Left lung (tissue), 4 donors: ENCODE measurements at regions not wholly inside any gene's neighbourhood (a gene's known extent, or its start where the extent isn't known, plus 50 kb on each side); places are given as distances from the start of the nearest gene placed in this dataset.

Source experiments
- ATAC-seq: fragments of 200-7000 bp; cut with Tn5 transposase; one replicate; pipeline ENCODE4 v1.9.1; 2020; ENCODE audit warnings: moderate library complexity
- DNase-seq, 4 donors: peaks; one replicate each; pipeline ENCODE4 v3.0.0-alpha.2; 2013 to 2020
- H3K27ac ChIP-seq, 2 donors: fragments of 200-600 bp; sonication (generic) in 1 of 2; one replicate each; pipeline versions ENCODE4 v1.5.0 to v1.8.0; 2020 to 2021
- H3K27me3 ChIP-seq, 2 donors: fragments of 200-600 bp; sonication (generic) in 1 of 2; one replicate each; pipeline versions ENCODE4 v1.5.0 to v1.8.0; 2020 to 2021
- H3K36me3 ChIP-seq, 2 donors: fragments of 200-600 bp; sonication (generic) in 1 of 2; one replicate each; pipeline versions ENCODE4 v1.5.0 to v1.8.0; 2020 to 2021
- H3K4me1 ChIP-seq, 2 donors: fragments of 200-600 bp; one replicate each; pipeline ENCODE4 v1.8.0; 2021
- H3K4me3 ChIP-seq, 2 donors: fragments of 200-600 bp; sonication (generic) in 1 of 2; one replicate each; pipeline versions ENCODE4 v1.5.0 to v1.8.0; 2020 to 2021; ENCODE audit warnings: mild to moderate bottlenecking in 1 of 2
- H3K9me3 ChIP-seq, 2 donors: fragments of 200-600 bp; sonication (generic) in 1 of 2; one replicate each; pipeline versions ENCODE4 v1.5.0 to v1.8.0; 2020 to 2021
- intact Hi-C, 2 donors: fragments of 100-400 bp; cut with DNase I; formaldehyde crosslinking; loops; one replicate each; pipeline versions ENCODE4 v1.11.2 to v1.14.2; 2022
- TF ChIP-seq, protein P1 (sequence below), 2 donors: fragments of 200-600 bp; sonication (generic) in 1 of 2; IDR thresholded peaks; one replicate each; pipeline versions ENCODE4 v1.5.0 to v1.8.0; 2021; ENCODE audit warnings: antibody characterized with exemption in 2 of 2
- donor health status: DM: no; HTN: yes; CAD: no.
- donor health status: DM: no; HTN: no; CAD: no.

DNA sequence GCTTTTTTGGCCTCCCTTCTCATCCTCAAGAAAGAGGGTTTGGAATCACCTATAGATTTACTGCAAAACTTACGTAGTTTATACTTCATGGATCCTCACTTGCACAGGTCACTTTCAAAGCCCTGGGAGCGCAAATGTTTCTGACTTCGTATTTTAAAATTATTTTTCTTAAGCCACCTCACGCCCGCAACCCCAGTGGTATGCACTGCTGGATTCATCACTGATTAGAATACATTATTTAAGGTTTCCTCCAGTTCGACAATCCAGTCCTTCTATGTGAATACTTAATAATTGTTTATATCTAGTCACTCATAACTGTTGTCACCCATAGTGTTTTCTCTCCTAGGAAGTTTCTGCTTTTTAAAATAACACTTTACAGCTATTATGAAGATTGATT lies 339.9 kb downstream of the CHL1 start:
- Histone ChIP-seq H3K27me3 (peaks cover 0 to 8% of the 10 kb centered on the region in 2 donors), H3K36me3 (no peaks in the 10 kb centered on the region), H3K9me3 (peaks cover 0 to 28% of the 10 kb centered on the region in 2 donors), H3K4me3 (peak overlapping the region; percentile 22 to 29), H3K27ac (no peak overlapping the region), H3K4me1 (no peaks in the 10 kb centered on the region)
- DNase-seq (no peak), ATAC-seq (peak; percentile 23)
- TF ChIP-seq, protein P1, sequence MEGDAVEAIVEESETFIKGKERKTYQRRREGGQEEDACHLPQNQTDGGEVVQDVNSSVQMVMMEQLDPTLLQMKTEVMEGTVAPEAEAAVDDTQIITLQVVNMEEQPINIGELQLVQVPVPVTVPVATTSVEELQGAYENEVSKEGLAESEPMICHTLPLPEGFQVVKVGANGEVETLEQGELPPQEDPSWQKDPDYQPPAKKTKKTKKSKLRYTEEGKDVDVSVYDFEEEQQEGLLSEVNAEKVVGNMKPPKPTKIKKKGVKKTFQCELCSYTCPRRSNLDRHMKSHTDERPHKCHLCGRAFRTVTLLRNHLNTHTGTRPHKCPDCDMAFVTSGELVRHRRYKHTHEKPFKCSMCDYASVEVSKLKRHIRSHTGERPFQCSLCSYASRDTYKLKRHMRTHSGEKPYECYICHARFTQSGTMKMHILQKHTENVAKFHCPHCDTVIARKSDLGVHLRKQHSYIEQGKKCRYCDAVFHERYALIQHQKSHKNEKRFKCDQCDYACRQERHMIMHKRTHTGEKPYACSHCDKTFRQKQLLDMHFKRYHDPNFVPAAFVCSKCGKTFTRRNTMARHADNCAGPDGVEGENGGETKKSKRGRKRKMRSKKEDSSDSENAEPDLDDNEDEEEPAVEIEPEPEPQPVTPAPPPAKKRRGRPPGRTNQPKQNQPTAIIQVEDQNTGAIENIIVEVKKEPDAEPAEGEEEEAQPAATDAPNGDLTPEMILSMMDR (IDR thresholded peaks at IDR 0.05), result no peak
- intact Hi-C loops, result no loop called here

DNA sequence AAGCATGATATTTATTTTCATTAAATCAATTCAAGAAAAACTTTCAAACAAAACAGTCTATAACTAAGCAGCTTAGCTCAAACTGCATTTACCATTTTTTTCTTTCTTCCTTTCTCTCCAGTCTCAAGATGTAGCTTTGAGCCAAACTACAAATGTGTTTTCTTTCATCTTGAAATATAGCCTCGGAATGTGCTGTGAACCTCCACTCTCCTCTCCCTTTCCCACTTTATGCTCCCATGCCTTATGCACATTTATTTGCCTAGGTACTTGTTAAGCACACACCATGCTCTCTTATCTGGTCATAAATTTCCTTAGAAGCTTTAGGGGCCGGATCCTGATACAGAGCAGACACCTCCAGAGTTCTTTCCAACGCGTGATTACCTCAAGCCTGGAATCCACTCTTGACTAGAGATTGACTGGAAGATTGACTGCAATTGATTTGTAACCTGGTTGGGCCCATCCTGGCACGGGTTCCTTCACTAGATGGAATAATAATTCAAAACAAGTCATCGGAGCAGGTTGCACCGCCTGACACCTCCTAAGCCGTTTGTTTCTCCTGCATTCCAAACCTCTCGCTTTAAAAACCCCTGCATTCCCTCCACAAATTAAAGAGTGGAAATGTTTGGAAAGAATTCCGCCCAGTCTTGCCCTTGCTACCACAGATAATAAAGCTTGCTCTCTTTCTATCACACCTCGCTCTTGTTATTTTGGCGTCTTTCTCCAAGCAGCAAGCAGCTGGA lies 344.7 kb downstream of the CHL1 start:
- Histone ChIP-seq H3K36me3 (no peaks in the 10 kb centered on the region), H3K27me3 (peaks cover 0 to 3% of the 10 kb centered on the region in 2 donors), H3K9me3 (peaks cover 0 to 2% of the 10 kb centered on the region in 2 donors), H3K4me3 (no peak overlapping the region), H3K4me1 (no peaks in the 10 kb centered on the region), H3K27ac (no peak overlapping the region)
- ATAC-seq, result no peak
- TF ChIP-seq, protein P1 (IDR thresholded peaks at IDR 0.05), result no peak
- peak in 1 of 4 donors; percentile 48 for DNase-seq
- intact Hi-C loops, result no loop called here

DNA sequence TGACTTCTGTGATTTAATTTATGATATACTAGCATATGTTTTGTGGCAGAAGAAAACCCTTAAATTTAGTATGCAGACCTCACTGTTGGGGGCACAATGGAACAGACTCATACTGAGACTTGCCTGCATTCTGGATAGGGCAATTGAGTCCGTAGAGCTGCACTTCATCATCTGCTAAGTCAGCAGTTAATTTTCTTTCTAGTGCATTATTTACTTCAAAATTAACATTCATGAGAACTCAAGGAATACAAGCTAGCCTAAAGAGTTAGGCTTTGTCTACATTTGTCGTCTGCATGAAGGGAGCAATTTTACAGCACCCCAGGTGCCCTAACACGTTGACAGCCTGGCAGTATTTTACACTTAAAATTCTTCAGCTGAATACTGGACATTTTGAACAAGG lies 345.5 kb downstream of the CHL1 start:
- DNase-seq (no peak), ATAC-seq (no peak)
- TF ChIP-seq, protein P1 (IDR thresholded peaks at IDR 0.05), result no peak
- H3K27ac ChIP-seq, result no peak overlapping the region
- no peaks in the 10 kb centered on the region for H3K27me3 ChIP-seq
- H3K4me3 ChIP-seq, result no peak overlapping the region
- peaks cover 0 to 2% of the 10 kb centered on the region in 2 donors for H3K9me3 ChIP-seq
- intact Hi-C loops, result no loop called here
- no peaks in the 10 kb centered on the region for H3K36me3 ChIP-seq
- H3K4me1 ChIP-seq, result no peaks in the 10 kb centered on the region

- Histone ChIP-seq H3K9me3 (no peaks in the 10 kb centered on the region), H3K27me3 (no peaks in the 10 kb centered on the region), H3K4me3 (no peak overlapping the region), H3K27ac (no peak overlapping the region), H3K4me1 (no peaks in the 10 kb centered on the region), H3K36me3 (no peaks in the 10 kb centered on the region)
- no peak for DNase-seq
- no peak for ATAC-seq
- TF ChIP-seq, protein P1 (IDR thresholded peaks at IDR 0.05), result no peak
- intact Hi-C loops, result no loop called here
Measured at GRCh38 chr3:549636-550035, 353.1 kb downstream of the CHL1 start.

DNA sequence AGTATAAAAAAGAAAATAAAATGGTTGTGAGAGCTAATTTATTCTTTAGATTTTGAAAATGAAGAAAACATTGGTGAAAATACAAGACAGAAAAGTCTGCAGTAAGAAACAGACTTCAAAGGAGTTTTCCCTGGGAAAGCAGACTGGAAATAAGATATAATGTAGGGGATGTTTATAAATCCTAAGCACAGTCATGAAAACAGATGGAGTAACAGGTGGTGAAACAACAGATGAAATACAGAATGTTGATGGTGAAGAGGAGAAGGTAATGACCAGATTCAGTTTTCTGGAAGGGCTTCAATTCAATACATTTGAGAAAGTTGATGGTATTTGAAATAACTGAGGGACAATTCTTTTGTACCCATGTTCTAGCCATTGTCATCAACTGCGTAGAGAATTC lies 353.9 kb downstream of the CHL1 start:
- ATAC-seq (no peak), DNase-seq (no peak)
- H3K27ac ChIP-seq, result no peak overlapping the region
- no peak overlapping the region for H3K4me3 ChIP-seq
- intact Hi-C loops, result no loop called here
- no peaks in the 10 kb centered on the region for H3K9me3 ChIP-seq
- H3K36me3 ChIP-seq, result no peaks in the 10 kb centered on the region
- TF ChIP-seq, protein P1 (IDR thresholded peaks at IDR 0.05), result no peak
- no peaks in the 10 kb centered on the region for H3K4me1 ChIP-seq
- no peaks in the 10 kb centered on the region for H3K27me3 ChIP-seq
